Adrenal gland (tissue), 5 donors: ENCODE measurements at regions not wholly inside any gene's neighbourhood (a gene's known extent, or its start where the extent isn't known, plus 50 kb on each side); places are given as distances from the start of the nearest gene placed in this dataset.

ENCODE experiments used
- CTCF ChIP-seq, 6 experiments: fragments of 450-650 bp in 4 of 6; fragments of 200-600 bp in 2 of 6; sonication (generic) in 1 of 6; IDR thresholded peaks; 1 replicate in 5 of 6; 2 replicates in 1 of 6; pipeline versions ENCODE4 v1.5.1 to v1.8.0; 2016 to 2021; ENCODE audit warnings: antibody characterized with exemption in 6 of 6, mild to moderate bottlenecking in 2 of 6, moderate library complexity in 1 of 6
- POLR2A ChIP-seq, 2 donors: fragments of 450-650 bp; IDR thresholded peaks; one replicate each; pipeline ENCODE4 v1.6.1; 2017; ENCODE audit warnings: antibody characterized with exemption in 2 of 2, mild to moderate bottlenecking in 2 of 2, moderate library complexity in 1 of 2
- donor health status: DM: no; HTN: no; CAD: no.

DNA sequence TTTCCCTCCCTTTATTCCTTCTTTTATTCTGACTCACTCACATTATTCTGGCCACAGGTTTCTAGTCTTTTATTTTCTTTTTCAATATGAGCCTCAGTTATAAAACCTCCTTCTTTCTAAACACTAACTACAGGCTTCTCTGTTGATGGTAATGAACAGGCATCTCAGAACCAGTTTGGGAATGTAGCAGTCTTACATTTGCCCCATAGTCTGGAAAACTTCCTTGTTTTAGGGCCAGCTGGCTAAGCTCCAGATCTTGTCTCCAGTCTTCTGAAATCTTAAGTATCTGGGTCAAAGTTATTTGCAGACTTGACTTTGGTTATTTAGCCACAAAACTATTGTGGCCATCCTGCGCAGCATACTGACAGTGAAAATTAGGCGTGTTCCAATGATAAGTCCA, 97.0 kb upstream of the MAN1A1 start:
- TF ChIP-seq CTCF (IDR thresholded peaks at IDR 0.05) (no peak), POLR2A (IDR thresholded peaks at IDR 0.05) (no peak)
